ENCODE measurements at regions not wholly inside any gene's neighbourhood (a gene's known extent, or its start where the extent isn't known, plus 50 kb on each side); places are given as distances from the start of the nearest gene placed in this dataset.

DNA sequence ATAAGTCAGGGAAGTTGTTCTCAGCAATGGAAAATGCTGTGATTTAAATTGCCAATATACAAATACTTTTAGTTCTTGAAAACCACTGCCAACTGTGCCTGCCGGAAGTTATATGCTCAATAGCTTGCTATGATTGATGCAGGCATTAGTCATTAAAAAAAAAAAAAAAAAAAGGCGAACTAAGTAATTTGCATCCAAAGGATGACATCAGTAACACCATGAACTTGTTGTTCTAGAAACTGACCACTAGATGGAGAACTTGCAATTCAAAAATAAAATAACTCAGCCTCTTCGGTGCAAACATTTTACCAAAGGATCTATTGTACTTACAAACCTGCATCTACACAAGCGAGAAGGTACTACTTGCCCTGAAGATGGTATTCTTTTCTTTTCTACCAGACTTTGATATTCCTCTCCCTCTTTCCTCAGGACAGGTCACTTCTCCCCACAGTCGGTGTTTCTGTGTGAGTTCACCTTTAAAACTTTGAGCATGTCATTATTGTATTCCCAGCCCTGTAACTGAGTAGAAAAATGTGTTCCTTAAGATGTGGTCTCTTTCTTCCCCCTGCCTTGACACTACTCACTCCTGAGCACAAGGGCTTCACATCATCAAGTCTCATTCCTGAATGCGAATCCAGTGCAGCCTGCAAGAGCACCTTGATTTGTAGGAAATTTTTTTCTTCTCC lies 115.0 kb upstream of the VEPH1 start:
- Histone ChIP-seq H3K14ac (ENCODE audit: low read length in 2 of 2) (no peak overlapping the region), H3K4me2 (ENCODE audit: low read length, poor library complexity, severe bottlenecking) (no peak overlapping the region), H3K18ac (ENCODE audit: low read depth in 1 of 2, low read length in 2 of 2) (no peak overlapping the region), H3K27me3 (ENCODE audit: control insufficient read depth in 1 of 2, insufficient read depth in 1 of 2, low read length in 2 of 2) (peaks cover 0 to 8% of the 10 kb centered on the region in 2 experiments), H3K23ac (ENCODE audit: low read length in 2 of 2) (no peak overlapping the region), H3K79me1 (replicated peaks; ENCODE audit: low read length, poor library complexity, severe bottlenecking) (no peaks in the 10 kb centered on the region), H3K9me3 (ENCODE audit: control insufficient read depth, low read length) (no peaks in the 10 kb centered on the region), H3K27ac (ENCODE audit: low read length, poor library complexity, severe bottlenecking) (no peak overlapping the region), H3K4me1 (ENCODE audit: control insufficient read depth, insufficient read depth, low read depth, low read length) (no peaks in the 10 kb centered on the region), H3K4me3 (ENCODE audit: insufficient read depth in 1 of 2, low read depth in 1 of 2, low read length in 2 of 2) (no peak overlapping the region), H4K8ac (ENCODE audit: low read length) (no peak overlapping the region), H2AK5ac (ENCODE audit: low read length, severe bottlenecking) (no peak overlapping the region), H4K91ac (ENCODE audit: low read length) (no peak overlapping the region), H2BK120ac (ENCODE audit: low read depth, low read length) (no peak overlapping the region), H3K4ac (ENCODE audit: low read depth in 1 of 2, low read length in 2 of 2) (no peak overlapping the region), H2AFZ (ENCODE audit: low read depth, low read length) (no peak overlapping the region), H3K9ac (ENCODE audit: low read length) (peak overlapping the region; percentile 16), H2BK12ac (ENCODE audit: low read length in 2 of 2) (no peak overlapping the region), H2BK5ac (ENCODE audit: low read depth, low read length, poor library complexity, severe bottlenecking) (no peak overlapping the region), H3K36me3 (ENCODE audit: control insufficient read depth in 1 of 2, insufficient read depth in 2 of 2, low read depth in 1 of 2, low read length in 2 of 2) (no peaks in the 10 kb centered on the region), H2BK15ac (ENCODE audit: low read depth, poor library complexity, severe bottlenecking) (no peak overlapping the region)
- peak; percentile 72 for DNase-seq
- 38% methylated on average over 5 of the region's 6 CpGs for WGBS

- H2AK5ac ChIP-seq (ENCODE audit: low read length, severe bottlenecking) = no peak overlapping the region
- no peak overlapping the region for H2BK15ac ChIP-seq (ENCODE audit: low read depth, poor library complexity, severe bottlenecking)
- DNase-seq = no peak
- no peak overlapping the region for H2BK5ac ChIP-seq (ENCODE audit: low read depth, low read length, poor library complexity, severe bottlenecking)
- no peak overlapping the region for H3K4ac ChIP-seq (ENCODE audit: low read depth in 1 of 2, low read length in 2 of 2)
- H3K4me3 ChIP-seq (ENCODE audit: insufficient read depth in 1 of 2, low read depth in 1 of 2, low read length in 2 of 2) = no peak overlapping the region
- H3K9me3 ChIP-seq (ENCODE audit: control insufficient read depth, low read length) = no peaks in the 10 kb centered on the region
- 73% methylated on average over 2 of the region's 2 CpGs for WGBS
- H2BK12ac ChIP-seq (ENCODE audit: low read length in 2 of 2) = no peak overlapping the region
- no peak overlapping the region for H4K91ac ChIP-seq (ENCODE audit: low read length)
- H3K27ac ChIP-seq (ENCODE audit: low read length, poor library complexity, severe bottlenecking) = no peak overlapping the region
- H2AFZ ChIP-seq (ENCODE audit: low read depth, low read length) = no peak overlapping the region
- H3K79me1 ChIP-seq (replicated peaks; ENCODE audit: low read length, poor library complexity, severe bottlenecking) = no peaks in the 10 kb centered on the region
- H2BK120ac ChIP-seq (ENCODE audit: low read depth, low read length) = no peak overlapping the region
- no peak overlapping the region for H3K4me2 ChIP-seq (ENCODE audit: low read length, poor library complexity, severe bottlenecking)
- H3K23ac ChIP-seq (ENCODE audit: low read length in 2 of 2) = no peak overlapping the region
- no peaks in the 10 kb centered on the region for H3K36me3 ChIP-seq (ENCODE audit: control insufficient read depth in 1 of 2, insufficient read depth in 2 of 2, low read depth in 1 of 2, low read length in 2 of 2)
- no peaks in the 10 kb centered on the region for H3K4me1 ChIP-seq (ENCODE audit: control insufficient read depth, insufficient read depth, low read depth, low read length)
- no peak overlapping the region for H3K18ac ChIP-seq (ENCODE audit: low read depth in 1 of 2, low read length in 2 of 2)
- H4K8ac ChIP-seq (ENCODE audit: low read length) = no peak overlapping the region
- H3K27me3 ChIP-seq (ENCODE audit: control insufficient read depth in 1 of 2, insufficient read depth in 1 of 2, low read length in 2 of 2) = no peaks in the 10 kb centered on the region
- H3K9ac ChIP-seq (ENCODE audit: low read length) = no peak overlapping the region
- H3K14ac ChIP-seq (ENCODE audit: low read length in 2 of 2) = no peak overlapping the region
Measured at GRCh38 chr3:157614896-157615295, 111.7 kb upstream of the VEPH1 start.

- no peak overlapping the region for H3K23ac ChIP-seq (ENCODE audit: low read length in 2 of 2)
- H2AK5ac ChIP-seq (ENCODE audit: low read length, severe bottlenecking) = no peak overlapping the region
- no peak overlapping the region for H2BK15ac ChIP-seq (ENCODE audit: low read depth, poor library complexity, severe bottlenecking)
- DNase-seq = no peak
- H3K9me3 ChIP-seq (ENCODE audit: control insufficient read depth, low read length) = no peaks in the 10 kb centered on the region
- H2BK12ac ChIP-seq (ENCODE audit: low read length in 2 of 2) = no peak overlapping the region
- H3K14ac ChIP-seq (ENCODE audit: low read length in 2 of 2) = no peak overlapping the region
- no peak overlapping the region for H3K18ac ChIP-seq (ENCODE audit: low read depth in 1 of 2, low read length in 2 of 2)
- no peak overlapping the region for H3K9ac ChIP-seq (ENCODE audit: low read length)
- no peaks in the 10 kb centered on the region for H3K27me3 ChIP-seq (ENCODE audit: control insufficient read depth in 1 of 2, insufficient read depth in 1 of 2, low read length in 2 of 2)
- no peak overlapping the region for H2BK5ac ChIP-seq (ENCODE audit: low read depth, low read length, poor library complexity, severe bottlenecking)
- no peaks in the 10 kb centered on the region for H3K4me1 ChIP-seq (ENCODE audit: control insufficient read depth, insufficient read depth, low read depth, low read length)
- no peak overlapping the region for H3K27ac ChIP-seq (ENCODE audit: low read length, poor library complexity, severe bottlenecking)
- H2AFZ ChIP-seq (ENCODE audit: low read depth, low read length) = no peak overlapping the region
- H3K4me2 ChIP-seq (ENCODE audit: low read length, poor library complexity, severe bottlenecking) = no peak overlapping the region
- no peak overlapping the region for H2BK120ac ChIP-seq (ENCODE audit: low read depth, low read length)
- H4K8ac ChIP-seq (ENCODE audit: low read length) = no peak overlapping the region
- no peaks in the 10 kb centered on the region for H3K36me3 ChIP-seq (ENCODE audit: control insufficient read depth in 1 of 2, insufficient read depth in 2 of 2, low read depth in 1 of 2, low read length in 2 of 2)
- H4K91ac ChIP-seq (ENCODE audit: low read length) = no peak overlapping the region
- WGBS = 80% methylated on average over 3 of the region's 4 CpGs
- no peak overlapping the region for H3K4ac ChIP-seq (ENCODE audit: low read depth in 1 of 2, low read length in 2 of 2)
- no peak overlapping the region for H3K4me3 ChIP-seq (ENCODE audit: insufficient read depth in 1 of 2, low read depth in 1 of 2, low read length in 2 of 2)
- no peaks in the 10 kb centered on the region for H3K79me1 ChIP-seq (replicated peaks; ENCODE audit: low read length, poor library complexity, severe bottlenecking)
Measured at GRCh38 chr3:157611536-157612076, 108.4 kb upstream of the VEPH1 start.

GRCh38 chr3:157610876-157611535 lies 107.8 kb upstream of the VEPH1 start:
- Histone ChIP-seq H4K8ac (ENCODE audit: low read length) (no peak overlapping the region), H3K27me3 (ENCODE audit: control insufficient read depth in 1 of 2, insufficient read depth in 1 of 2, low read length in 2 of 2) (no peaks in the 10 kb centered on the region), H3K9me3 (ENCODE audit: control insufficient read depth, low read length) (no peaks in the 10 kb centered on the region), H3K18ac (ENCODE audit: low read depth in 1 of 2, low read length in 2 of 2) (no peak overlapping the region), H3K4ac (ENCODE audit: low read depth in 1 of 2, low read length in 2 of 2) (no peak overlapping the region), H2BK5ac (ENCODE audit: low read depth, low read length, poor library complexity, severe bottlenecking) (no peak overlapping the region), H2BK12ac (ENCODE audit: low read length in 2 of 2) (no peak overlapping the region), H3K14ac (ENCODE audit: low read length in 2 of 2) (no peak overlapping the region), H3K9ac (ENCODE audit: low read length) (no peak overlapping the region), H4K91ac (ENCODE audit: low read length) (no peak overlapping the region), H3K79me1 (replicated peaks; ENCODE audit: low read length, poor library complexity, severe bottlenecking) (no peaks in the 10 kb centered on the region), H3K4me2 (ENCODE audit: low read length, poor library complexity, severe bottlenecking) (no peak overlapping the region), H2BK15ac (ENCODE audit: low read depth, poor library complexity, severe bottlenecking) (no peak overlapping the region), H3K23ac (ENCODE audit: low read length in 2 of 2) (no peak overlapping the region), H2AK5ac (ENCODE audit: low read length, severe bottlenecking) (no peak overlapping the region), H3K27ac (ENCODE audit: low read length, poor library complexity, severe bottlenecking) (no peak overlapping the region), H3K4me3 (ENCODE audit: insufficient read depth in 1 of 2, low read depth in 1 of 2, low read length in 2 of 2) (no peak overlapping the region), H3K4me1 (ENCODE audit: control insufficient read depth, insufficient read depth, low read depth, low read length) (no peaks in the 10 kb centered on the region), H2BK120ac (ENCODE audit: low read depth, low read length) (no peak overlapping the region), H2AFZ (ENCODE audit: low read depth, low read length) (no peak overlapping the region), H3K36me3 (ENCODE audit: control insufficient read depth in 1 of 2, insufficient read depth in 2 of 2, low read depth in 1 of 2, low read length in 2 of 2) (no peaks in the 10 kb centered on the region)
- 89% methylated on average over 7 of the region's 7 CpGs for WGBS
- DNase-seq = no peak

Data from mesenchymal stem cell (in vitro differentiated cells and primary cell).